NCI-H82 treated with DMSO at 0.1 percent for 48 hours (cell line): ENCODE measurements at regions not wholly inside any gene's neighbourhood (a gene's known extent, or its start where the extent isn't known, plus 50 kb on each side); places are given as distances from the start of the nearest gene placed in this dataset.

ENCODE experiments used
- DNase-seq: peaks from one replicate; lab custom pipeline; 2025; ENCODE audit not compliant: unreplicated experiment; lab: John Stamatoyannopoulos, UW

- DNase-seq, result no peak
Observed at GRCh38 chr5:167894631-167895472, 396.6 kb upstream of the WWC1 start.

GRCh38 chr5:167895899-167896659, 395.4 kb upstream of the WWC1 start:
- DNase-seq, result no peak

GRCh38 chr5:167896814-167897213, 394.6 kb upstream of the WWC1 start:
- no peak for DNase-seq

- DNase-seq, result no peak
Observed at GRCh38 chr5:167897371-167897770, 394.1 kb upstream of the WWC1 start.

- no peak for DNase-seq
Observed at GRCh38 chr5:167898361-167899042, 392.9 kb upstream of the WWC1 start.

- no peak for DNase-seq
Observed at GRCh38 chr5:167899490-167900070, 391.9 kb upstream of the WWC1 start.

GRCh38 chr5:167900340-167900935, 391.0 kb upstream of the WWC1 start:
- no peak for DNase-seq

- no peak for DNase-seq
Observed at GRCh38 chr5:167902298-167902697, 389.1 kb upstream of the WWC1 start.

- DNase-seq, result no peak
Observed at GRCh38 chr5:167903243-167903642, 388.2 kb upstream of the WWC1 start.

GRCh38 chr5:167903659-167904058, 387.8 kb upstream of the WWC1 start:
- no peak for DNase-seq

GRCh38 chr5:167905919-167906853, 385.3 kb upstream of the WWC1 start:
- no peak for DNase-seq

- DNase-seq, result no peak
Observed at GRCh38 chr5:167908606-167909005, 382.8 kb upstream of the WWC1 start.

- DNase-seq, result no peak
Observed at GRCh38 chr5:167912941-167913665, 378.3 kb upstream of the WWC1 start.

- no peak for DNase-seq
Observed at GRCh38 chr5:167915237-167915636, 376.2 kb upstream of the WWC1 start.

- no peak for DNase-seq
Observed at GRCh38 chr5:167916261-167916691, 375.2 kb upstream of the WWC1 start.

GRCh38 chr5:167916706-167917105, 374.7 kb upstream of the WWC1 start:
- DNase-seq, result no peak

- DNase-seq, result no peak
Observed at GRCh38 chr5:167918184-167918812, 373.1 kb upstream of the WWC1 start.

- no peak for DNase-seq
Observed at GRCh38 chr5:167918813-167919483, 372.5 kb upstream of the WWC1 start.
